ENCODE measurements at regions not wholly inside any gene's neighbourhood (a gene's known extent, or its start where the extent isn't known, plus 50 kb on each side); places are given as distances from the start of the nearest gene placed in this dataset.

GRCh38 chr6:8536122-8536521, 100.8 kb upstream of the SLC35B3 start:
- no peak for DNase-seq

DNA sequence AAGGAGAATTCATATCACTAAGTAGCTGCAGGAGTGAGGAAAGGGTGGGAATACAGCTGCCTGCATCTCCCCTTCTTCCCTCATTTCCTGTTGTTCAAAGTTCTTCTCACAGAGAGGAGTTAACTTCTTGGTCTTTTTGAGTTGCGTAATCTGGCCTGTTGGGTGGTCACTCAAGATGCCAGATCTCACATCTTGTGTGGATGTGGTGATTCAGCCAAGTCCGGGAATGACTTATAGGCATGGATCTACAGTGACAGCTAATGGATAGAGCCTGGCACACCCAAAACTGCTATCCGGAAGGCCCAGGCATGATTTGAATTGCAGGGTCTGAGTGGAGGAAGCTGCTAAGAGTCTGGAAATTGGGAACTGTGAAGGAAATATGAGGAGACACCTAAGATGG, 100.2 kb upstream of the SLC35B3 start:
- no peak for DNase-seq

DNA sequence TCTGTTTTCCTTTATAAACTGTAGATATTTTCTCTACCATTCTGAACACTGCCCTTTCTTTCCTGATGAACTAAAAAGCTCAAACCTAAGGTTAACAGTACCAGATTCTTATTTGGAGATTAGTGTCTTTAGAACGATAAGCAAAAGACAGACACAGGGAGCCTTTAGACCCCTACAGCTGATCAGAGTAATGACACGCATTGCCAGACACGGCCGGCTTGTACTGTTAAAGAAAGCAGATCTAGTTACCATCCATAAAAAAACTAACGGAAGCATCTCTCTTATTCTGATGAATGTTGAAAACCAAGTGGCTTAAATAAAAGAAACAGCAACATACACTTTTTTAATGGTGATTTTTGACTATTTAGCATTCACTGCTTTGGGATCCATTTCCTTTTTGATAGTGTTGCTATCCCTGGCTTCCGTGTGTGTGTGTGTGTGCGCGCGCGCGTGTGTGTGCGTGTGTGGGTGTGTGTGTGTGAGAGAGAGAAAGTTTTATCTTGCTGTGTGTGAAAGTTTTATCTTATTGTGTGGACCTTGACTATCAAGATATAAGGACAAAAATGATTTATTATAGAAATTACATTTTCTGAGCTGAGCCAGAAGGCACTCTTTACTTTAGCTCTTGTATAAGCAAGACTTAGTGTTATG, 95.6 kb upstream of the SLC35B3 start:
- no peak for DNase-seq

DNA sequence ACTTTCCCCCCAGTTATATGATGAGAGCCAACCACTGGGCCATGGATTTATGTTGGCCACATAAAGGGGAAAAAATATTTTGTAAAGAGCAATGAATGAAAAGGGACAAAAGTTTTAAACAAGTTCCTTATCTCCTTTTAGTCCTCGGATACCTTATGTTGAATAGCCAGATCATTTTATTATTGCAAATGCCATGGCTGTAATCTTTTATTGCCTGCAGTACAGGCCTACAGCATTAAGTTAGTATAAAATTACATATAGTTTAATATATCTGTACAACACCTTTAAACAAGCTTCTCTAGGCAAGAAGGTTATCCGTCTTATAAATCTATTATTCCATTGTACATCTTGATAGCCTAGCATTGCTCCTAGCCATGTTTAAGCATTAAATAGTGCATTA, 93.9 kb upstream of the SLC35B3 start:
- no peak for DNase-seq

DNA sequence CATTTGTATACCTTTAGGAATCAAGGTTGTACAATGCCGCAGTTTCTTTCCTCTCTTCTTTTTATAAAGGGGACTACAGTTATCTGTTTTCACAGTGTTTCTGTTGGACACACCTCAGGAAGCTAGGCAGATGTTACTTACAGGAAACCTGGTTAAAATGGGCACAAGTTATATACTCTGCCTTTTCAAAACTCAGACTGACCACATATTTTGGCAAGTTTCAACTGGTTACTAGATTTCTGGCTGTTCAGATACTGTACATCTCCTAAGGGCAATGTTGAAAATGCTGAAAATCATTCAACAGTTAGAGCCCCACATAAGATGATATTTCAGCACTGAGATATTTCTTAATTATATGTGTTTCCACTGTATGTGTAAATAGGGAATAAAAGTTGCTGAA, 92.5 kb upstream of the SLC35B3 start:
- DNase-seq: no peak

- no peak for DNase-seq
Observed at GRCh38 chr6:8526624-8527023, 91.3 kb upstream of the SLC35B3 start.

DNA sequence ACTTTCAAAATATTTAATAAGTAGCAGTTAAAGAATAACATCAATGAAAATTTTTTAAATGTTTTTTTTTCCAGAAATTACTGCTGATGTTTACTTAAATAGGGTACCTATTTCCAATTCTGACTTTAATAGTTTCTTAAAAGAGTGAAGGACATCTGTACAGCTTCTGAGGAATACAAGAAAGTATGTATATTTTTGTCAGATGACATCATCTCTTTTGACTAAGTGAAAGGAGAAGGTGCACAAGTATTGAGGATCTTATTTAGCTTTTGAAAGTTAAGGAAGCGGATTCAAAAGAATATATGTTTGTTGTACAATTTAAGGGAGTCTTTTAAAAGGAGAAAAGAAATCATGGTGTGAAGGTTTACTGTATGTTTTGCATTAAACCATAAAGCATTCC, 90.0 kb upstream of the SLC35B3 start:
- DNase-seq: no peak

DNA sequence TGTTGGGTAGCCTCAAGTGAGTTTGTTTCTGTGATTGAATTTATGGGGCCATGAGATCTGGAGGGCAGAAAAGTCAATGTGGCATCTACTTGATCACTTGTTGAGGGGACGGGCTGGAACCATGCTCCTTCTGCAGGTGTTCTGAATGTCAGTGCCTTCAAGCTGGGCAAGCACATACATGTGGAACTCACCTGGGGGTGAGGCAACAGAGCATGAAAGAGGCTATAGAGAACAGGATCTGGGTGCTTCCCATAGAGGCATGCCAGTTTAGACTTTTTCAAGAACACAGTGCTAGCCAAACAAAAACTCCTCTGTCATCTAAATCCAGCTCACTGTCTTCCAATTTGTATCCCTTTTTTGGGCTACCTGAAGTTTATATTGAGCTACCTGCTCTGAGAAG, 77.8 kb upstream of the SLC35B3 start:
- DNase-seq: no peak

DNA sequence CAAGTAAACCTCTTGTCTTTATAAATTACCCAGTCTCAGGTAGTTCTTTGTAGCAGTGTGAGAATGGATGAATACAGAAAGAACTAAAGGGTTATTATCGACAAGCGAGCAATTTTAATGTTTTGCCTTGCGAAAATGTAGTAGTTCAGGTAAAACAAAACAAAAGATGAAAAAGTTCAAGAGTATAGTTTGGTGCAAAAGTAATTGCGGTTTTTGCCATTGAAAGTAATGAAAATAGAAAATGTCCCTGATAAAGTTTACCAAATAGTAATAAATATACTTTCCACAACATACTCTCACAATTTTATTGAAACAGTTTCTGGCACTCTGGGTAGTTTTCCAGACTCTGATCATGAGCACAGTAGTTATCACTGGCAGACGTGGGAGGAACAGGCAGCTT, 71.9 kb upstream of the SLC35B3 start:
- no peak for DNase-seq

DNA sequence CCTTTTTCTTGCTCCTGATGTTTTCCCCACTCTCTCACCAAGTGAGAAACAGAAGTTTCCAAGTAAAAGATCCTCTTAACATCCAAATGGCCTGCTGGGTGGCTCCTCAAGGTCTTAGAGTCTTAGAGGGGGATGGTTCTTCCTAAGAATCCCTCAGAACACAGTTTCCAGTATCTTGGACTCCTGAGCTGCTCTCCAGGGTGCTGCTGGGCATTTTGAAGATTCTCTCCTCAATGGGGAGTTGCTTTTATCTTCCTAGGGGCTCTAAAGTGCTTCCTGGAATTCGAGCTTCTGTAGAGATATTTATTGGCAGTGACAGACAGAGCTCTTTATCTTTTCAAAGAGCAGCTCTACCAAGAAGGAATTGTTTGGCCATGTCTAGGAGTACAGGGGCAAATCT, 70.8 kb upstream of the SLC35B3 start:
- no peak for DNase-seq

GRCh38 chr6:8499540-8499939, 64.2 kb upstream of the SLC35B3 start:
- DNase-seq: peak in 1 of 2 experiments; percentile 26

DNA sequence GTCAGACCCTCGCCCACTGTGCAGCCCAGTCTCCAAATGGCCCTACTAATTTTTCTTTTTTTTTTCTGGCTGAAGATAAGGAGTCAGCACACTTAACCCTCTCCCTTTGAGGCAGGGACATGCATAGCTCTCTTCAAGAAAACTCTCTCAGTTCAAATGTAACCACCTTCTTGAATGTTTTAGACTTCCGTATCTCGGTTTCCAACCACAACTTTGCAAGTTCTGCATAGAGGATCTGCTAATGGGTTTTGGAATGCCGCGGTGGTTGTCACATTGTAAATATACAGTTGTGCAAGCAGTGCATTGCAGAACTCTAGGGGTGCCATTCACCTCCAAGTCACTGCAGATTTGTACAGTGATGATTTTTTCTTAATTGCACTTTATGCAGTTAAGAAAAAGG, 59.4 kb upstream of the SLC35B3 start:
- no peak for DNase-seq

DNA sequence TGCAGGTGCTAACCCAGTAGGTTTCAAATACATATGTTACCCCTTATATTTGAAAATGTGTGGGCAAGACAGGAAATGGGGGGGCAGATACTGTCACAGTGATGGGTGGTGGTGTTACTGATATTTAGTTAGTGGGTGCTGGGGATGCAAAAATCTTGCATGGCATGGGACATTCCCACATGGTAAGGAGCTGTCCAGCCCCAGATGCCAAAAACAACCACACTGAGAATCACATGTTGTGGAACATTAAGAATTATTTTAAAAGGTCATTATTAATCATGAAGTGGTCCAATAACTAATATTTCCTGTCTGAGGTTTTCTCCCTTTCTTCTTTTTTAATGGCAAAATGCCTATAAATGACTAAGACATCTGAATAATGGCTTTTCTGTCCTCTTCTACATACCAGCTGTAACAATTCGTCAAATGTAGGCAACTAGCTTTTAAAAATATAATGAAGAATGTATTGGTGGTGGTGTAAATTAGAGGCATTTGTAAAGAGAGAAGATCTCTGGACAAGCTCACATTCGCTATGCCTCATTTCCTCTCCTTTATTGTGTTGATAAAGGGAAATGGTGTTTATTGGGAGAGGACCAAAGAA, 57.3 kb upstream of the SLC35B3 start:
- no peak for DNase-seq
